ENCODE measurements at regions not wholly inside any gene's neighbourhood (a gene's known extent, or its start where the extent isn't known, plus 50 kb on each side); places are given as distances from the start of the nearest gene placed in this dataset.

DNA sequence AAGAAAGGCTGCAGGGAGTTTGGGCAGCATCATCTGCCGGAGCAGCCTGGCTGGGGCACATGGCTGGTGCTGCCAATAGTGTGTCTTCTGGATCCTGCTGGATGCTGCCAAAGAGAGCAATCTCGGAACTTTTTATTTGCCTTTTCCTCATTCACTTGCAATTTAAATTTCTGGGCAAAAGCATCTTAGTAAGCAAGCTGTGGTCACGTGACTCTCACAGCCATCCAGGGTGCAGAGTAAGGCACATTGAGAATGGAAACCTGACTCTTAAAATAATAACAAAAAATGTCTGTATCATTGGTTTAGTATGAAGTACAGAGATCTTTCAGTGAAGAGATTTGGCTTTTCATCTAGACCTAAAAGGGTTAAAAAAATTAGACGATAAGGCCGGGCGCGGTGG lies 910.3 kb downstream of the STIM2 start:
- no peak overlapping the region for H3K4me3 ChIP-seq (ENCODE audit: low read length in 3 of 3)
- no peak overlapping the region for H3K27ac ChIP-seq (ENCODE audit: low read depth in 2 of 2, low read length in 2 of 2)
- no peaks in the 10 kb centered on the region for H3K4me1 ChIP-seq (ENCODE audit: control insufficient read depth in 2 of 3, insufficient read depth in 2 of 3, low read depth in 1 of 3, low read length in 3 of 3)
- H3K9me3 ChIP-seq (ENCODE audit: control insufficient read depth in 2 of 3, insufficient read depth in 1 of 3, low read length in 3 of 3) = no peaks in the 10 kb centered on the region
- H3K36me3 ChIP-seq (ENCODE audit: control insufficient read depth in 2 of 3, insufficient read depth in 3 of 3, low read length in 3 of 3) = no peaks in the 10 kb centered on the region
- intact Hi-C loops (cut with DNase I) = no loop called here
- no peak for FAIRE-seq
- no peak for DNase-seq
- H3K9ac ChIP-seq (ENCODE audit: low read length in 3 of 3) = no peak overlapping the region
- no peaks in the 10 kb centered on the region for H3K27me3 ChIP-seq (ENCODE audit: control insufficient read depth, insufficient read depth, low read length)
- TF ChIP-seq CTCF (IDR thresholded peaks at IDR 0.05; ENCODE audit: borderline replicate concordance, extremely low read depth, insufficient read depth) = no peak

- no peaks in the 10 kb centered on the region for H3K4me1 ChIP-seq (ENCODE audit: control insufficient read depth in 2 of 3, insufficient read depth in 2 of 3, low read depth in 1 of 3, low read length in 3 of 3)
- FAIRE-seq (no peak), DNase-seq (no peak)
- H3K9me3 ChIP-seq (ENCODE audit: control insufficient read depth in 2 of 3, insufficient read depth in 1 of 3, low read length in 3 of 3) = peaks cover 0 to 4% (median 0%) of the 10 kb centered on the region in 3 donors
- no peak overlapping the region for H3K27ac ChIP-seq (ENCODE audit: low read depth in 2 of 2, low read length in 2 of 2)
- H3K4me3 ChIP-seq (ENCODE audit: low read length in 3 of 3) = no peak overlapping the region
- TF ChIP-seq CTCF (IDR thresholded peaks at IDR 0.05; ENCODE audit: borderline replicate concordance, extremely low read depth, insufficient read depth) = no peak
- H3K36me3 ChIP-seq (ENCODE audit: control insufficient read depth in 2 of 3, insufficient read depth in 3 of 3, low read length in 3 of 3) = no peaks in the 10 kb centered on the region
- intact Hi-C loops (cut with DNase I) = no loop called here
- no peaks in the 10 kb centered on the region for H3K27me3 ChIP-seq (ENCODE audit: control insufficient read depth, insufficient read depth, low read length)
- H3K9ac ChIP-seq (ENCODE audit: low read length in 3 of 3) = no peak overlapping the region
These were observed 914.5 kb downstream of the STIM2 start for GRCh38 chr4:27775156-27775555.

GRCh38 chr4:27779827-27780226 lies 919.2 kb downstream of the STIM2 start:
- DNase-seq = no peak
- Histone ChIP-seq H3K9me3 (ENCODE audit: control insufficient read depth in 2 of 3, insufficient read depth in 1 of 3, low read length in 3 of 3) (peaks cover 0 to 4% (median 0%) of the 10 kb centered on the region in 3 donors), H3K4me3 (ENCODE audit: low read length in 3 of 3) (no peak overlapping the region), H3K36me3 (ENCODE audit: control insufficient read depth in 2 of 3, insufficient read depth in 3 of 3, low read length in 3 of 3) (no peaks in the 10 kb centered on the region), H3K27me3 (ENCODE audit: control insufficient read depth, insufficient read depth, low read length) (no peaks in the 10 kb centered on the region), H3K4me1 (ENCODE audit: control insufficient read depth in 2 of 3, insufficient read depth in 2 of 3, low read depth in 1 of 3, low read length in 3 of 3) (no peaks in the 10 kb centered on the region), H3K9ac (ENCODE audit: low read length in 3 of 3) (no peak overlapping the region), H3K27ac (ENCODE audit: low read depth in 2 of 2, low read length in 2 of 2) (no peak overlapping the region)
- no peak for TF ChIP-seq CTCF (IDR thresholded peaks at IDR 0.05; ENCODE audit: borderline replicate concordance, extremely low read depth, insufficient read depth)
- FAIRE-seq = no peak
- intact Hi-C loops (cut with DNase I) = no loop called here

DNA sequence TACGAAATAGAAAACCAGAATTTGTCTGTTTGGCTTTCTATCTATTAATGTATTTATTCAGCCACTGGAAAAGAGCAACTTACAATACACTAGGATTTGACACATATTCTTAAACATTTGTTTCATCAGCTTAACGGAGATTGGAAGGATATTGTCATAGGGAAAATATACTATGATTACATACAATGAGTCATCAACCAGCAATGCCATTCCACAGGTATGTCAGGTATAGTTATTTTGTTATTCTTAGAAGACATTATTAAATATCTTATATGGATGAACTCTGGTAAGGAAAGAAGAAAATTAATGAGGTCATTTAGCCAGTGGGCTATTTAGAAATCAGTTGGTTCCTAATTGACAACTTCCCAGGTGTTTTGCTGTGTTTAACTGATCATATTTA lies 926.6 kb downstream of the STIM2 start:
- H3K9ac ChIP-seq (ENCODE audit: low read length in 3 of 3) = no peak overlapping the region
- H3K36me3 ChIP-seq (ENCODE audit: control insufficient read depth in 2 of 3, insufficient read depth in 3 of 3, low read length in 3 of 3) = no peaks in the 10 kb centered on the region
- no peak overlapping the region for H3K27ac ChIP-seq (ENCODE audit: low read depth in 2 of 2, low read length in 2 of 2)
- FAIRE-seq (no peak), DNase-seq (no peak)
- no peaks in the 10 kb centered on the region for H3K27me3 ChIP-seq (ENCODE audit: control insufficient read depth, insufficient read depth, low read length)
- intact Hi-C loops (cut with DNase I) = no loop called here
- H3K9me3 ChIP-seq (ENCODE audit: control insufficient read depth in 2 of 3, insufficient read depth in 1 of 3, low read length in 3 of 3) = no peaks in the 10 kb centered on the region
- TF ChIP-seq CTCF (IDR thresholded peaks at IDR 0.05; ENCODE audit: borderline replicate concordance, extremely low read depth, insufficient read depth) = no peak
- no peak overlapping the region for H3K4me3 ChIP-seq (ENCODE audit: low read length in 3 of 3)
- no peaks in the 10 kb centered on the region for H3K4me1 ChIP-seq (ENCODE audit: control insufficient read depth in 2 of 3, insufficient read depth in 2 of 3, low read depth in 1 of 3, low read length in 3 of 3)
